ENCODE measurements at regions not wholly inside any gene's neighbourhood (a gene's known extent, or its start where the extent isn't known, plus 50 kb on each side); places are given as distances from the start of the nearest gene placed in this dataset.
A peak's percentile ranks its signal among the peaks of the same experiment; 100 is the strongest.
"Not testable (repeated sequence)": the region's sequence is repeated elsewhere in the genome, so short reads cannot be mapped to it uniquely, and the experiment has no call there.

- H3K27me3 ChIP-seq (ENCODE audit: control insufficient read depth, insufficient read depth, low read length) = peaks cover 6% of the 10 kb centered on the region
- H3K36me3 ChIP-seq (ENCODE audit: insufficient read depth, low read length) = no peaks in the 10 kb centered on the region
- peak overlapping the region; percentile 76 for H3K4me2 ChIP-seq (ENCODE audit: low read length)
- no peak overlapping the region for H3K9ac ChIP-seq (ENCODE audit: low read depth, low read length)
- peaks cover 13% of the 10 kb centered on the region for H3K4me1 ChIP-seq (ENCODE audit: control insufficient read depth, insufficient read depth, low read length)
- H3K4me3 ChIP-seq (ENCODE audit: low read length) = no peak overlapping the region
- H3K9me3 ChIP-seq (replicated peaks; ENCODE audit: low read length) = no peaks in the 10 kb centered on the region
Measured at GRCh38 chr16:29231244-29231643, 175.3 kb downstream of the NPIPB11 start.

GRCh38 chr16:29230671-29231096 lies 175.8 kb downstream of the NPIPB11 start:
- H3K9me3 ChIP-seq (replicated peaks; ENCODE audit: low read length) = no peaks in the 10 kb centered on the region
- H3K9ac ChIP-seq (ENCODE audit: low read depth, low read length) = no peak overlapping the region
- peak overlapping the region; percentile 76 for H3K4me2 ChIP-seq (ENCODE audit: low read length)
- H3K27me3 ChIP-seq (ENCODE audit: control insufficient read depth, insufficient read depth, low read length) = peaks cover 6% of the 10 kb centered on the region
- H3K36me3 ChIP-seq (ENCODE audit: insufficient read depth, low read length) = no peaks in the 10 kb centered on the region
- peaks cover 13% of the 10 kb centered on the region for H3K4me1 ChIP-seq (ENCODE audit: control insufficient read depth, insufficient read depth, low read length)
- H3K4me3 ChIP-seq (ENCODE audit: low read length) = peak overlapping the region; percentile 45

GRCh38 chr16:29230006-29230668 lies 176.4 kb downstream of the NPIPB11 start:
- not testable (repeated sequence) for H3K27me3 ChIP-seq (ENCODE audit: control insufficient read depth, insufficient read depth, low read length); H3K9ac ChIP-seq (ENCODE audit: low read depth, low read length); H3K36me3 ChIP-seq (ENCODE audit: insufficient read depth, low read length); H3K4me3 ChIP-seq (ENCODE audit: low read length); H3K9me3 ChIP-seq (replicated peaks; ENCODE audit: low read length)
- Histone ChIP-seq H3K4me1 (ENCODE audit: control insufficient read depth, insufficient read depth, low read length) (peaks cover 13% of the 10 kb centered on the region), H3K4me2 (ENCODE audit: low read length) (peak overlapping the region; percentile 76)

GRCh38 chr16:29229616-29230005 lies 176.9 kb downstream of the NPIPB11 start:
- H3K4me2 ChIP-seq (ENCODE audit: low read length); H3K27me3 ChIP-seq (ENCODE audit: control insufficient read depth, insufficient read depth, low read length); H3K9ac ChIP-seq (ENCODE audit: low read depth, low read length); H3K9me3 ChIP-seq (replicated peaks; ENCODE audit: low read length); H3K36me3 ChIP-seq (ENCODE audit: insufficient read depth, low read length); H3K4me3 ChIP-seq (ENCODE audit: low read length): not testable (repeated sequence)
- peaks cover 13% of the 10 kb centered on the region for H3K4me1 ChIP-seq (ENCODE audit: control insufficient read depth, insufficient read depth, low read length)

- not testable (repeated sequence) for H3K4me3 ChIP-seq (ENCODE audit: low read length); H3K27me3 ChIP-seq (ENCODE audit: control insufficient read depth, insufficient read depth, low read length); H3K9me3 ChIP-seq (replicated peaks; ENCODE audit: low read length); H3K4me2 ChIP-seq (ENCODE audit: low read length); H3K36me3 ChIP-seq (ENCODE audit: insufficient read depth, low read length); H3K9ac ChIP-seq (ENCODE audit: low read depth, low read length)
- peaks cover 13% of the 10 kb centered on the region for H3K4me1 ChIP-seq (ENCODE audit: control insufficient read depth, insufficient read depth, low read length)
Measured at GRCh38 chr16:29228664-29229611, 177.6 kb downstream of the NPIPB11 start.

GRCh38 chr16:29227751-29228663 lies 178.5 kb downstream of the NPIPB11 start:
- H3K27me3 ChIP-seq (ENCODE audit: control insufficient read depth, insufficient read depth, low read length); H3K9me3 ChIP-seq (replicated peaks; ENCODE audit: low read length); H3K9ac ChIP-seq (ENCODE audit: low read depth, low read length); H3K4me3 ChIP-seq (ENCODE audit: low read length); H3K4me2 ChIP-seq (ENCODE audit: low read length); H3K36me3 ChIP-seq (ENCODE audit: insufficient read depth, low read length): not testable (repeated sequence)
- H3K4me1 ChIP-seq (ENCODE audit: control insufficient read depth, insufficient read depth, low read length) = peaks cover 13% of the 10 kb centered on the region

- peaks cover 13% of the 10 kb centered on the region for H3K4me1 ChIP-seq (ENCODE audit: control insufficient read depth, insufficient read depth, low read length)
- H3K9ac ChIP-seq (ENCODE audit: low read depth, low read length) = no peak overlapping the region
- no peak overlapping the region for H3K4me2 ChIP-seq (ENCODE audit: low read length)
- no peak overlapping the region for H3K4me3 ChIP-seq (ENCODE audit: low read length)
- no peaks in the 10 kb centered on the region for H3K9me3 ChIP-seq (replicated peaks; ENCODE audit: low read length)
- no peaks in the 10 kb centered on the region for H3K36me3 ChIP-seq (ENCODE audit: insufficient read depth, low read length)
- no peaks in the 10 kb centered on the region for H3K27me3 ChIP-seq (ENCODE audit: control insufficient read depth, insufficient read depth, low read length)
Measured at GRCh38 chr16:29226782-29227181, 179.7 kb downstream of the NPIPB11 start.

GRCh38 chr16:29224675-29225074 lies 181.8 kb downstream of the NPIPB11 start:
- not testable (repeated sequence) for H3K4me1 ChIP-seq (ENCODE audit: control insufficient read depth, insufficient read depth, low read length); H3K36me3 ChIP-seq (ENCODE audit: insufficient read depth, low read length); H3K27me3 ChIP-seq (ENCODE audit: control insufficient read depth, insufficient read depth, low read length); H3K4me2 ChIP-seq (ENCODE audit: low read length); H3K4me3 ChIP-seq (ENCODE audit: low read length); H3K9ac ChIP-seq (ENCODE audit: low read depth, low read length); H3K9me3 ChIP-seq (replicated peaks; ENCODE audit: low read length)

GRCh38 chr16:29222615-29223014 lies 183.9 kb downstream of the NPIPB11 start:
- not testable (repeated sequence) for H3K9ac ChIP-seq (ENCODE audit: low read depth, low read length); H3K36me3 ChIP-seq (ENCODE audit: insufficient read depth, low read length); H3K4me1 ChIP-seq (ENCODE audit: control insufficient read depth, insufficient read depth, low read length); H3K27me3 ChIP-seq (ENCODE audit: control insufficient read depth, insufficient read depth, low read length); H3K9me3 ChIP-seq (replicated peaks; ENCODE audit: low read length); H3K4me2 ChIP-seq (ENCODE audit: low read length); H3K4me3 ChIP-seq (ENCODE audit: low read length)

GRCh38 chr16:29222008-29222407 lies 184.5 kb downstream of the NPIPB11 start:
- H3K27me3 ChIP-seq (ENCODE audit: control insufficient read depth, insufficient read depth, low read length); H3K9me3 ChIP-seq (replicated peaks; ENCODE audit: low read length); H3K4me1 ChIP-seq (ENCODE audit: control insufficient read depth, insufficient read depth, low read length); H3K4me2 ChIP-seq (ENCODE audit: low read length); H3K4me3 ChIP-seq (ENCODE audit: low read length); H3K36me3 ChIP-seq (ENCODE audit: insufficient read depth, low read length); H3K9ac ChIP-seq (ENCODE audit: low read depth, low read length): not testable (repeated sequence)

- H3K4me1 ChIP-seq (ENCODE audit: control insufficient read depth, insufficient read depth, low read length); H3K9ac ChIP-seq (ENCODE audit: low read depth, low read length); H3K9me3 ChIP-seq (replicated peaks; ENCODE audit: low read length); H3K4me3 ChIP-seq (ENCODE audit: low read length); H3K27me3 ChIP-seq (ENCODE audit: control insufficient read depth, insufficient read depth, low read length); H3K36me3 ChIP-seq (ENCODE audit: insufficient read depth, low read length); H3K4me2 ChIP-seq (ENCODE audit: low read length): not testable (repeated sequence)
Measured at GRCh38 chr16:29221281-29221955, 185.1 kb downstream of the NPIPB11 start.
